Kidney glomerular epithelial cell (primary cell): ENCODE measurements at regions not wholly inside any gene's neighbourhood (a gene's known extent, or its start where the extent isn't known, plus 50 kb on each side); places are given as distances from the start of the nearest gene placed in this dataset.
"Not testable (repeated sequence)": the region's sequence is repeated elsewhere in the genome, so short reads cannot be mapped to it uniquely, and the experiment has no call there.

Source experiments
- DNase-seq: peaks from one replicate; lab custom pipeline; 2025; lab: John Stamatoyannopoulos, UW

DNA sequence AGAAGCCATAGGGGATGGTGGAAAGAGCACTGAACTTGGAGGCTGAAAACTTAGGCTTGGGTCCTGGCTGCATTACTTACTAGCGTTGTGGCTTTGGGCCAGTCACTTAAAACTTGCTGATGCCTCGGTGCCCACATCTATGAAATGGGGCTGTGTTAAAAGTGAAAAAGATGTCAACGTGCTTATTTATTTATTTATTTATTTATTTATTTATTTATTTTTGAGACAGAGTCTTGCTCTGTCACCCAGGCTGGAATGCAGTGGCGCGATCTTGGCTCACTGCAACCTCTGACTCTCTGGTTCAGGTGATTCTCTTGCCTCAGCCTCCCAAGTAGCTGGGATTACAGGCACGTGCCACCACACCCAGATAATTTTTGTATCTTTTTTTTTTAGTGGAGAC, 94.3 kb downstream of the MRM1 start:
- DNase-seq: not testable (repeated sequence)

DNA sequence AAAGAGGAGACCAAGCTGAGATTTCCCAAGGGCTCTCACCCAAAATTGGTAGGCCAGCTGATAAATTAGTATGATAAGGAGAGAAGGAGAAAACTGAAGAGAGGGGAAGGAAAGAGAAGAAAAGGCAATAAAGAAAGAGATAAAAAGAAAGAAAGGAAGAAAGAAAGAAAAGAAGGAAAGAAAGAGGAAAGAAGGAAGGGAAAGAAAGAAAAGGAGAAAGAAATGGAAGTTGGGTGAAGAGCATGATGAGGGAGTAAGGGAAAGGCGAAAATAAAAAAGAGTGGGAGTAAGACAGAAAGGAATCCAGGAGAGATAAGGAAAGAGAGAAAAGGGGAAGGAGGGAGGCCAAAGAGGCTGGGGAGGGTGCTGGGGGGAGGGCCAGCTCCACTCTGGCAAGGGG, 95.4 kb downstream of the MRM1 start:
- no peak for DNase-seq

- no peak for DNase-seq
These were observed 96.6 kb downstream of the MRM1 start for GRCh38 chr17:36697903-36698530.

GRCh38 chr17:36701429-36702099, 100.2 kb downstream of the MRM1 start:
- DNase-seq: no peak

DNA sequence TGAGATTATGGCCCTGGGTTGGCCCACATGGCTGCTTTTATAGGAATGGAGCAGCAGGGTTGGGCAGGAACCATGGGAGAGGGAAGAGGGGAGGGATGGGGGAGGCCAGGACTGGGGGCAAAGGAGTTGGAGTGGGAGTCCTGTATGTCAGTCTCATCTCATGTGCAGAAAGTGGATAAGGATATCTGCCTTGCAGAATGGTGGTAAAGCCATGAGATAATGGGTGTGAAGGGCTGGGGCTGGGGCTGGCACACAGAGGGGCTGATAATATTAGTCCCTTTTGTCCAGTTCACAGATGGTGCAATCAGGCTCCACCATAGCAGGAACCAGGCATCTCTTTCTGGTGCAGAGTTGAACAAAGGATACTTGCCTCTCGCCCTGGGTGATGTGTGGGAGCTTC, 101.3 kb downstream of the MRM1 start:
- DNase-seq: no peak

DNA sequence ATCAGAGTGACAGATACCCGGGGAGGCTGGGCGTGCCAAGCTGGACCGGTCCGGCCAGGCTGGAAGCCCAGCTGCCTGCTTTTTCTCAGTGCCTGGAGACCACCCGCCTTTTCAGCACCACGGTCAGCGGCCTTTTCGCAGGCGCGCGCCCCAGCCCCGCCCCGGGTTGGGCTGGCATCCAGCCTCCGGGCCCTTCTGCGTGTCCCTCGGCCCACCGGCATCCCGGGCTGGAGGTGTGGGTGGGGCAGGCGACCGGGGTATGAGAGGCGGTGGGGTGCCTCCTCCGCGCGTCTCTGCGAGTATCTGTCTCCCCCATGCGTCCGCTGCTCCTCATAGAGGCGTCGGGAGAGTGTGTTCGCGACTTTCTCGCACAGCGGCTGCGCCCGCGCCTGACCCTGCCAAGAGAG, 102.5 kb downstream of the MRM1 start:
- DNase-seq: no peak

- no peak for DNase-seq
These were observed 104.0 kb downstream of the MRM1 start for GRCh38 chr17:36705283-36705795.

DNA sequence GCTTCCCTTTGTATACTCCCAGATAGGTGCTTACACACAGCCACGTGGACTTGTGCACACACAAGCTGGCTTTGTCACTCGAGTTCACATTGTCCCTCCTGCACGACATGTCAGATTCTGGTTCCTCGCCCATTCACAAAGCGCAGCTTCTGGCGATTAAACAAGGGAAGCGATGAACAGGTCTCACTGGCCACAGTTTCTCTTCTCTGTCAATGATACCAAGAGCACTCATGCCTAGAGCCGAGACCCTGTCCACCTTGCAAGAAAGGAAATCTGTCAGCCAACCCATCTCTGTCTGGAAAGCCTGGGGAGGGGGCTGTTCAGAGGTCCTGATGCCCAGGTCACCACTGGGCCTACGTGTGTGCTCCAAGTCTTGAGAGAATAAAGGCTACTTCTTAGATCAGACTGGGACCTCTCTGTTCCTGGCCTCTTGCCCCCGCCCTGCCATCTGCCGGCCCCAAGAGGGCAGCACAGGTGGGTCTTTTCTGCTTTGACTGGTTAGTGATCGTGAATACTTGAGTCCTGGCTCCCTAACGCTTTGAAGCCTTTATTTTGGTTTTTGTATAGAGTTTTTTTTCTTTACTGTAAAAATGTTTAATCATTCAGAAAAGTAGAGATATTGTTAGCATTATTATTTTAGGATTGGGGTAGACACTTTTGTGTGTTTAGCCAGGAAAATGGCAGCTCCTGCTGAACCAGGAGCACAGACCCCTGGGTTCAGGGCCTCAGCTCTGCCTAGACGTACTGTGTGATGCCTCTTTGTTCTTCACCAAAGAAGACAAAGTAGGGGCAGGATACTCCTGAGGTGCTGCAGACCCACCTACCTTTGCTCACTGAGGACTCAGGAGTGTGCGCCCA, 104.7 kb downstream of the MRM1 start:
- DNase-seq: peak; percentile 43

GRCh38 chr17:36707904-36708303, 106.5 kb downstream of the MRM1 start:
- DNase-seq: peak; percentile 50

DNA sequence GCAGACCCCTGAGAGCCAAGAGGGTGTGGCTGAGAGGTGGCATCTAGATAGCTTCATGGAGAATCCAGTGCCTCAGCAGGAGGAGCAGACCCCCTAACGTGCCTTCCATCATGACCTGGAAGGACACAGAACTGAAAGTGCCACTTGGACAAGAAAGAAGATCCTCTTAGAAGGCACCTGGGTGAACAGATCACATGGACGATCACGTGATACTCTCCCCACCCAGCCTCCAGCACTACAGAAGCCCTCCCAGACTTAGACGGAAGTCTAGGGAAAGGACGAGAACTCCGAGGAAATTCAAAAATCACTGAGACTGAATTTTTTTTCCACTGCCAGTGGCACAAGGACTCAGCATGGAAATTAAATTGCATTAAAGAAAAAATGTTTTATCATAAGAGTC, 113.4 kb downstream of the MRM1 start:
- DNase-seq: no peak

DNA sequence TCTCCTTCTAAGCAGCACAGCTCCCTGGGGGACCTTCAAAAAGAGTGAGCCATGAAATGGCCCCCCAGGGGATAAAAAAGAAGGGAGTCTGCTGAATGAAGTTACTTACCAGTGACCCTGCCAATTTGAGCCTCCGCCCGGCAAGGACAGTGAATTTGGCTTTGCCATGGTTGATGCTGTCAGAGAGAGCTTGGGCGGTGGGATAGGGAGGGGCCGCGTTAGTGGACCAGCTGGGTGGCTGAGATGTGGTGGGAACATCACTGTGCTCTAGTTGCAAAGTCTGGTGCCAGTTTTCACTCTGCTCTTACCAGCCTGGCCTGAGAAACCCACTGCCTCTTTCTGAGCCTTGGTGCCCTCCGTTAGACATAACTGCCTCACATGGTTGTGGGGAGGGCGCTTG, 114.6 kb downstream of the MRM1 start:
- DNase-seq: no peak

DNA sequence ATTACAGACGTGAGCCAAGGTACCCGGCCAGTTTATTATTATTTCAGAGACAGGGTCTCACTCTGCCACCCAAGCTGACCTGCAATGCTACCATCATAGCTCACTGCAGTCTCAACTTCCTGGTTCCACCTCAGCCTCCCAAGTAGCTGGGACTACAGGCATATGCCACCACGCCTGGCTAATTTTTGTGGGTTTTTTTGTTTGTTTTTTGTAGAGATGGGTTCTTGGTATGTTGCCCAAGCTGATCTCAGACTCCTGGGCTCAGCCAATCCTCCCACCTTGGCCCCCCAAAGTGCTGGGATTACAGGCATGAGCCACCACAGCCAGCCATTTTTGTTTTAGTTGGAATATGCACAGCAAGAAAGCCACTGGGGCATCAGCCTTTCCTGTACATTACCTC, 115.7 kb downstream of the MRM1 start:
- DNase-seq: peak; percentile 94

DNA sequence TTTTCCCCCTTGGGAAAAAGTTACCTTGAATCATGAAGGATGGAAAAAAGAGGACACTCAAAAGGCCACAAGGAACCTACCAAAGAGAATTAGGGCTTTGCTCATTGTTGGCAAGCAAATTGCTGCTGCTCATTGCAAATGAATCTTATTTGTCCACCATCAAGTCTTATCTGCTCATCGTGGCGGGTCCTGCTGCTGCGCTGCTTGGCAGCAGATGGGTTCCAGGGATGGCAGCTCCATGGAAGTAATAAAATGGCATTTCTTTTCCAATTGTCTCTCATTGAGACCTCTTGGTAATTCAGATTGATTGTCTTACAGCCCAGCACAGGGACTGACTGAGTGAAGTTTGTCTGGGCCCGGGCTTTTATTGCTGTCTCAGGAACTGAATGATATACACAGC, 118.7 kb downstream of the MRM1 start:
- DNase-seq: no peak

GRCh38 chr17:36721560-36722120, 120.3 kb downstream of the MRM1 start:
- DNase-seq: no peak

DNA sequence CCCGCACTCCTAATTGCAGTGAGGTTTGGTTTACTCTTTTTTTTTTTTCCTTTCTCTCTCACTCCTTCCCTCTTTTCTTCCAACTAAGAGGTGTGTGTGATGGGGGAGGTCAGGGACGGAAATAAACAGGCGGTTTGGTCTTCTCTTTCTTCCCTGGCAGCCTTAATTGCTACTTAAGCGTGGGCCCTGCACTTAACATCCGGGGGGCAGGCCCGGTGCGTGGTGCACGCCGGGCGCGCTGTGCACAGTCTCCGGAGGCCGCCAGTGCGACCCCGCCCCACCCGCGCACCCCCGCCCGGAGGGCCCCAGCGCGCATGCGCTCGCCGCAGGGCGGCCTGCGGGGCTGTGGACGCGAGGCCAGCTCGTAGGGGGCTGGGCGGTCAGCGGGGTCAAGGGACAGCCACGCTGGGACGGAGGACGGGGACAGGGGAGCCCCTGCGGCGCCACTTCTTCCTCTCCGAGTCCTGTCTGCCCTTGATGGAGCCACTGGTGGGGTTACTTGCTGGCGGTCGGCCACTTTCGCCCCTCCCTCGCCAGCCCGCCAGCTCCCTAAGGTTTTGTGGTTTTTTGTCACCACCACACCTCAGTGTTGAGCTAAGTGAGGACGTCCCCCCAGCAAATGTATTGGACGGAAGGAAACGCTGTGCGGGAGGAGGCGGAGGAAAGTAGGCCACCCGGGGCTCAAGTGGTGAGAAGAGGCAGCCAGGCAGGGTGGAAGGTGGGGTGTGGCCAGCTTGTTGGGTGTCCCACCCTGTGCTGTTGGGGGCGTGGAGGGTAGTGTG, 120.9 kb downstream of the MRM1 start:
- no peak for DNase-seq

GRCh38 chr17:36722903-36723263, 121.5 kb downstream of the MRM1 start:
- DNase-seq: no peak

DNA sequence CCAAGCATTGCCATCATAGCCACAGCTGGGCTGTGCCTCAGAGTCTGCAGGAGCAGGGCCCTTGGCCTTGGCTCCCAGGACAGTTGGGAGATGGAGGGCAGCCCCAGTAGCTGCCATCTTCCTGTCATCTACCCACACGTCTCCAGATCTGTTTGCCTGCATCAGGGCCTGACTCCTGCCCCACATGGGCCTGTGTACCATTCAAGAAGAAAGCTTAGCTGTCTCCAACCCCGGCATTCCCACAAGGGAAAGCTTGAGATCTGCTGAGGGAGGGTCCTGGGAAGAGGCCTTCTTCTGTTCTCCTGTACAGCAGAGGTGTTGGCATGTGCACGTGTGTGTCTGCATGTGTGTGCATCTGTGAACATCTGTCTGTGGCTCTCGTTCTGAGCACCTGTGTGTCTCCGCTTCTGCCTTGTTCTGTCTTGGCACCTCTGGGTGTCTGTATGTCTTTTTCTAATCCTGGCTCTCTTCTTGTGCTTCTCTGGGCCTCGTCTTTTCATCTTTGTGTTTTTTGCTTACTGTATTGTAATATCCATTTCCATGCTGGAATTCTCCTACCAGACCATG, 122.2 kb downstream of the MRM1 start:
- no peak for DNase-seq

DNA sequence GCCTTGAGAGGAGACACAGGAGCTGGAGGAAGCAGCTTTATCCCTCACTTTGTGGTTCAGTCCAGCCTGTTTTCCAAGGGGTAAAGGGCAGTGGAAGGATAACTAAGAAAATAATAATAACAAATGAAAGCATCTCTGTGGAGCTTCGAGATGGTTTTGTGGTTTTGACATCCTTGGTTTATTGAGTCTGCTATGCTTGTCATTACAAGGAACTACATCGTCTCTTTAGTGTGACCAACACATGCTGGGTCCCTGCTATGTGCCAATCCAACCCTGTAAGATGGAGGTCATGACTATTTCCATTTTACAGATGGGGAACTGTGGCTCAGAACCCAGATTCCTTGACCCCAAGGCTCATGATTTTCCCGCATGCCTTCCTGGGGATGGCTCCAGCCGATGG, 124.8 kb downstream of the MRM1 start:
- DNase-seq: no peak

DNA sequence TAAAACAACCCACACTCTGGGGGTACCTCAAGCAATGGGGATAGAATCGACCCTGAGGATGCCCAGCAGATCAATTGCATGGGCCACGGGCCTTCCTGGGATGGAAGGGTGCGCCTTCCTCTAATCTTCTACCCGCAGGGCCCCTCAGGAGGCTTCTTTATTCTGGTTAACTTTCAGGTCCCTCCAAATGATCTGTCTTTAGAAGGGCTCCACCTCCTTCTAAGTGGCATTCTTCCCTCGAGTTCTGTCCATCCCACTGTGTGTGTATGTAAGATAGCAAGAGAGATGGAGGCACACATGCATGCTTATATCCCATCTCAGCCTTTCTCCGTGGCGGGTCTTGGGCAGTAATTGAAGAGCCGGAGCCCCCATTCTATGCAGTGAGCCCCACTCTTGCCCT, 125.7 kb downstream of the MRM1 start:
- no peak for DNase-seq

DNA sequence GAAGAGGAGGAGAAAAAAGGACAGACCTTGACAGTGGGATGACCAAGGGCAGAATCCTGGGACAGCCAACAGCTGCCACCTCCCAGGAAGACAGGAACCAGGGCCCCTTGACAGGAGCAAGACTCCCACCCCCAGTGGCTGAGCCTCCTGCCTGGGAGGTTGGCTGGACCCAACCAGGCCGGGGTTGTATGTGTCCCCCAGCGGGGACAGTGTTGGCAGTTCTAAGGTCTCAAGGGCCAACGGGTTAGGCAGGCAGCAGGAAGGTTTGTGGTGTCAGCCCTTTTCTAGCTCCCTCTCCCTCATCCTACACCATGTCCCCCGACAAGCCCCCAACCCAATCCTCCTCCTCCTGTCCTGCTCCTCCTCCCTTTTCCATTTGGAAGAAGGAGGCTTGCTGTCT, 126.2 kb downstream of the MRM1 start:
- no peak for DNase-seq
